Coronary artery (tissue), 2 donors: ENCODE measurements at regions not wholly inside any gene's neighbourhood (a gene's known extent, or its start where the extent isn't known, plus 50 kb on each side); places are given as distances from the start of the nearest gene placed in this dataset.

ENCODE experiments used
- DNase-seq: peaks from one replicate; pipeline ENCODE4 v3.0.0-alpha.2; 2017; ENCODE audit warnings: low spot score
- H3K27ac ChIP-seq, 2 donors: fragments of 200-600 bp; sonication (generic); one replicate each; pipeline ENCODE4 v1.5.1; 2016 to 2019
- H3K4me3 ChIP-seq: fragments of 200-600 bp; sonication (generic); 2 replicates; pipeline ENCODE4 v1.5.1; 2016; ENCODE audit warnings: mild to moderate bottlenecking, moderate library complexity
- CTCF ChIP-seq: fragments of 200-600 bp; sonication (generic); IDR thresholded peaks from one replicate; pipeline ENCODE4 v1.5.1; 2019; ENCODE audit warnings: antibody characterized with exemption

- TF ChIP-seq CTCF = no peak
- no peak overlapping the region for H3K27ac ChIP-seq
- DNase-seq = no peak
- no peak overlapping the region for H3K4me3 ChIP-seq
Observed at GRCh38 chr4:4697584-4697983, 155.7 kb upstream of the STX18 start.

- no peak for DNase-seq
- no peak overlapping the region for H3K27ac ChIP-seq
- no peak for TF ChIP-seq CTCF
- H3K4me3 ChIP-seq = no peak overlapping the region
Observed at GRCh38 chr4:4696530-4696929, 154.7 kb upstream of the STX18 start.

- TF ChIP-seq CTCF = no peak
- H3K27ac ChIP-seq = no peak overlapping the region
- DNase-seq = no peak
- H3K4me3 ChIP-seq = no peak overlapping the region
Observed at GRCh38 chr4:4695497-4695896, 153.6 kb upstream of the STX18 start.

GRCh38 chr4:4694827-4695226 lies 153.0 kb upstream of the STX18 start:
- no peak for DNase-seq
- no peak overlapping the region for H3K4me3 ChIP-seq
- TF ChIP-seq CTCF = no peak
- no peak overlapping the region for H3K27ac ChIP-seq

- no peak for TF ChIP-seq CTCF
- Histone ChIP-seq H3K27ac (no peak overlapping the region), H3K4me3 (no peak overlapping the region)
- no peak for DNase-seq
Observed at GRCh38 chr4:4694296-4694772, 152.5 kb upstream of the STX18 start.

GRCh38 chr4:4693755-4694295 lies 152.0 kb upstream of the STX18 start:
- Histone ChIP-seq H3K27ac (no peak overlapping the region), H3K4me3 (no peak overlapping the region)
- TF ChIP-seq CTCF = no peak
- DNase-seq = no peak

GRCh38 chr4:4693258-4693657 lies 151.4 kb upstream of the STX18 start:
- no peak overlapping the region for H3K4me3 ChIP-seq
- no peak for DNase-seq
- no peak for TF ChIP-seq CTCF
- H3K27ac ChIP-seq = no peak overlapping the region
